ENCODE measurements at regions not wholly inside any gene's neighbourhood (a gene's known extent, or its start where the extent isn't known, plus 50 kb on each side); places are given as distances from the start of the nearest gene placed in this dataset.
A peak's percentile ranks its signal among the peaks of the same experiment; 100 is the strongest.

- DNase-seq = no peak
Measured at GRCh38 chr5:67434466-67434865, 237.9 kb upstream of the CD180 start.

GRCh38 chr5:67432606-67433005, 236.0 kb upstream of the CD180 start:
- DNase-seq = no peak

- no peak for DNase-seq
Measured at GRCh38 chr5:67431191-67431590, 234.6 kb upstream of the CD180 start.

- DNase-seq = no peak
Measured at GRCh38 chr5:67427850-67428298, 231.3 kb upstream of the CD180 start.

GRCh38 chr5:67426961-67427849, 230.6 kb upstream of the CD180 start:
- DNase-seq = peak; percentile 61

- no peak for DNase-seq
Measured at GRCh38 chr5:67425514-67425913, 228.9 kb upstream of the CD180 start.

GRCh38 chr5:67417839-67418238, 221.2 kb upstream of the CD180 start:
- DNase-seq = no peak

GRCh38 chr5:67416986-67417385, 220.4 kb upstream of the CD180 start:
- DNase-seq = no peak

GRCh38 chr5:67416133-67416937, 219.7 kb upstream of the CD180 start:
- DNase-seq = no peak

GRCh38 chr5:67414712-67415111, 218.1 kb upstream of the CD180 start:
- no peak for DNase-seq

GRCh38 chr5:67413721-67414120, 217.1 kb upstream of the CD180 start:
- DNase-seq = no peak

- no peak for DNase-seq
Measured at GRCh38 chr5:67409126-67409777, 212.7 kb upstream of the CD180 start.

GRCh38 chr5:67407979-67408378, 211.4 kb upstream of the CD180 start:
- no peak for DNase-seq

GRCh38 chr5:67405755-67406154, 209.2 kb upstream of the CD180 start:
- DNase-seq = peak; percentile 11

- no peak for DNase-seq
Measured at GRCh38 chr5:67405101-67405364, 208.4 kb upstream of the CD180 start.

- DNase-seq = peak; percentile 74
Measured at GRCh38 chr5:67404256-67405100, 207.9 kb upstream of the CD180 start.

GRCh38 chr5:67402526-67402925, 205.9 kb upstream of the CD180 start:
- DNase-seq = no peak

GRCh38 chr5:67401172-67401571, 204.6 kb upstream of the CD180 start:
- no peak for DNase-seq

- no peak for DNase-seq
Measured at GRCh38 chr5:67400752-67401151, 204.2 kb upstream of the CD180 start.

GRCh38 chr5:67395790-67396418, 199.3 kb upstream of the CD180 start:
- DNase-seq = no peak

GRCh38 chr5:67393211-67393610, 196.6 kb upstream of the CD180 start:
- peak; percentile 39 for DNase-seq

GRCh38 chr5:67390935-67391334, 194.3 kb upstream of the CD180 start:
- no peak for DNase-seq

All from DMS53 (cell line).